ENCODE measurements at regions not wholly inside any gene's neighbourhood (a gene's known extent, or its start where the extent isn't known, plus 50 kb on each side); places are given as distances from the start of the nearest gene placed in this dataset.

DNA sequence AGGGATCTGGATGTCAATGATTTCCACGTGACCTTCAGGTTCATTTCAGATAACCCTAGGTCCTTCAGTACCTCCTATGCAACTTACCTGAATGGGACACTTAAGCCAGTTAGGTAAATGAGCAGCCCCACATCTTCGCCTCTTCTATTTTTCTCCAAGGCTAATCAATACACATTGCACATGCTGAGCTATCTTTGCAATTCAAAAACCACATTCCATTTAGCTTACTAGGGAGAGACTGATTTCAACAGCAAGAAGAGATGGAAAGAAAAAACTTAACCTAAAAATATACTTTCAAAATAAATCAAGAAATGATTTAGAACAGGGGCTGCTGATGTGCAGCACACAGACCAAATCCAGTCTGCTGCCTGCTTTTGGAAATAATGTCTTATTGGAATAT, 81.8 kb upstream of the CDCA7L start:
- WGBS, result 51% methylated on average over 2 of the region's 2 CpGs
- Histone ChIP-seq H3K36me3 (ENCODE audit: control insufficient read depth in 4 of 4, insufficient read depth in 3 of 4, low read depth in 1 of 4, low read length in 3 of 4) (no peaks in the 10 kb centered on the region), H3K9me3 (ENCODE audit: control insufficient read depth in 4 of 4, low read length in 3 of 4) (peaks cover 0 to 3% (median 0%) of the 10 kb centered on the region in 4 donors), H3K27me3 (ENCODE audit: control insufficient read depth in 4 of 4, insufficient read depth in 4 of 4, low read length in 3 of 4) (no peaks in the 10 kb centered on the region), H3K27ac (ENCODE audit: low read depth in 1 of 2, low read length in 2 of 2) (no peak overlapping the region), H3K9ac (ENCODE audit: low read depth in 1 of 2, low read length in 2 of 2) (no peak overlapping the region), H3K4me3 (ENCODE audit: low read depth in 1 of 3, low read length in 3 of 3) (no peak overlapping the region), H3K4me1 (ENCODE audit: control insufficient read depth in 4 of 4, insufficient read depth in 4 of 4, low read length in 3 of 4) (no peaks in the 10 kb centered on the region)
- DNase-seq (ENCODE audit: low spot score), result no peak
- TF ChIP-seq MAX (IDR thresholded peaks at IDR 0.05) (no peak), HNF4A (conservative IDR thresholded peaks at IDR 0.05) (no peak)

- Histone ChIP-seq H3K4me1 (ENCODE audit: control insufficient read depth in 4 of 4, insufficient read depth in 4 of 4, low read length in 3 of 4) (no peaks in the 10 kb centered on the region), H3K27me3 (ENCODE audit: control insufficient read depth in 4 of 4, insufficient read depth in 4 of 4, low read length in 3 of 4) (no peaks in the 10 kb centered on the region), H3K9ac (ENCODE audit: low read depth in 1 of 2, low read length in 2 of 2) (no peak overlapping the region), H3K36me3 (ENCODE audit: control insufficient read depth in 4 of 4, insufficient read depth in 3 of 4, low read depth in 1 of 4, low read length in 3 of 4) (no peaks in the 10 kb centered on the region), H3K9me3 (ENCODE audit: control insufficient read depth in 4 of 4, low read length in 3 of 4) (peaks cover 0 to 1% (median 0%) of the 10 kb centered on the region in 4 donors), H3K27ac (ENCODE audit: low read depth in 1 of 2, low read length in 2 of 2) (no peak overlapping the region), H3K4me3 (ENCODE audit: low read depth in 1 of 3, low read length in 3 of 3) (no peak overlapping the region)
- TF ChIP-seq YY1 (IDR thresholded peaks at IDR 0.05) (no peak), HNF4G (IDR thresholded peaks at IDR 0.05) (no peak), REST (IDR thresholded peaks at IDR 0.05) (no peak), SP1 (IDR thresholded peaks at IDR 0.05) (no peak), EGR1 (IDR thresholded peaks at IDR 0.05; ENCODE audit: low read depth in 2 of 2) (no peak), NR2F2 (IDR thresholded peaks at IDR 0.05) (no peak), HNF4A (conservative IDR thresholded peaks at IDR 0.05) (no peak)
- DNase-seq (ENCODE audit: low spot score), result no peak
- WGBS, result 90% methylated on average over 7 of the region's 7 CpGs
Observed at GRCh38 chr7:22025983-22026382, 80.3 kb upstream of the CDCA7L start.

GRCh38 chr7:22025075-22025474, 79.4 kb upstream of the CDCA7L start:
- Histone ChIP-seq H3K4me1 (ENCODE audit: control insufficient read depth in 4 of 4, insufficient read depth in 4 of 4, low read length in 3 of 4) (no peaks in the 10 kb centered on the region), H3K9me3 (ENCODE audit: control insufficient read depth in 4 of 4, low read length in 3 of 4) (peaks cover 0 to 1% (median 0%) of the 10 kb centered on the region in 4 donors), H3K4me3 (ENCODE audit: low read depth in 1 of 3, low read length in 3 of 3) (no peak overlapping the region), H3K36me3 (ENCODE audit: control insufficient read depth in 4 of 4, insufficient read depth in 3 of 4, low read depth in 1 of 4, low read length in 3 of 4) (no peaks in the 10 kb centered on the region), H3K27me3 (ENCODE audit: control insufficient read depth in 4 of 4, insufficient read depth in 4 of 4, low read length in 3 of 4) (no peaks in the 10 kb centered on the region), H3K9ac (ENCODE audit: low read depth in 1 of 2, low read length in 2 of 2) (no peak overlapping the region), H3K27ac (ENCODE audit: low read depth in 1 of 2, low read length in 2 of 2) (no peak overlapping the region)
- 93% methylated on average over 2 of the region's 2 CpGs for WGBS
- TF ChIP-seq NR2F2 (IDR thresholded peaks at IDR 0.05) (no peak), TAF1 (conservative IDR thresholded peaks at IDR 0.05) (no peak), RXRA (IDR thresholded peaks at IDR 0.05) (no peak), HNF4G (IDR thresholded peaks at IDR 0.05) (no peak), JUND (IDR thresholded peaks at IDR 0.05) (no peak)
- DNase-seq (ENCODE audit: low spot score), result no peak

- 87% methylated on average over 3 of the region's 3 CpGs for WGBS
- no peaks in the 10 kb centered on the region for H3K9me3 ChIP-seq (ENCODE audit: control insufficient read depth in 4 of 4, low read length in 3 of 4)
- H3K4me3 ChIP-seq (ENCODE audit: low read depth in 1 of 3, low read length in 3 of 3), result no peak overlapping the region
- no peaks in the 10 kb centered on the region for H3K27me3 ChIP-seq (ENCODE audit: control insufficient read depth in 4 of 4, insufficient read depth in 4 of 4, low read length in 3 of 4)
- no peak overlapping the region for H3K9ac ChIP-seq (ENCODE audit: low read depth in 1 of 2, low read length in 2 of 2)
- no peaks in the 10 kb centered on the region for H3K36me3 ChIP-seq (ENCODE audit: control insufficient read depth in 4 of 4, insufficient read depth in 3 of 4, low read depth in 1 of 4, low read length in 3 of 4)
- no peaks in the 10 kb centered on the region for H3K4me1 ChIP-seq (ENCODE audit: control insufficient read depth in 4 of 4, insufficient read depth in 4 of 4, low read length in 3 of 4)
- H3K27ac ChIP-seq (ENCODE audit: low read depth in 1 of 2, low read length in 2 of 2), result no peak overlapping the region
- DNase-seq (ENCODE audit: low spot score), result no peak
- TF ChIP-seq EGR1 (IDR thresholded peaks at IDR 0.05; ENCODE audit: low read depth in 2 of 2) (no peak), FOXA1 (IDR thresholded peaks at IDR 0.05) (no peak), HNF4A (conservative IDR thresholded peaks at IDR 0.05) (no peak), ZBTB33 (IDR thresholded peaks at IDR 0.05) (no peak), REST (IDR thresholded peaks at IDR 0.05) (no peak), YY1 (IDR thresholded peaks at IDR 0.05) (no peak), MAX (IDR thresholded peaks at IDR 0.05) (no peak), NR2F2 (IDR thresholded peaks at IDR 0.05) (no peak), ATF3 (IDR thresholded peaks at IDR 0.05) (no peak)
Observed at GRCh38 chr7:22019931-22020330, 74.2 kb upstream of the CDCA7L start.

Measured in liver (tissue), 7 donors.